Upper lobe of left lung (tissue), 6 donors: ENCODE measurements at regions not wholly inside any gene's neighbourhood (a gene's known extent, or its start where the extent isn't known, plus 50 kb on each side); places are given as distances from the start of the nearest gene placed in this dataset.

ENCODE experiments used
- ATAC-seq, 2 donors: fragments of 200-7000 bp; cut with Tn5 transposase; one replicate each; pipeline ENCODE4 v1.9.1; 2022; ENCODE audit warnings: mild to moderate bottlenecking in 2 of 2, moderate library complexity in 2 of 2; ENCODE audit not compliant: low FRiP score in 2 of 2
- DNase-seq, 2 donors: peaks; one replicate each; pipeline ENCODE4 v3.0.0-alpha.2; 2019 to 2020
- H3K27ac ChIP-seq, 4 donors: fragments of 200-600 bp; sonication (generic); one replicate each; pipeline ENCODE4 v1.5.1; 2016 to 2019
- H3K27me3 ChIP-seq, 4 donors: fragments of 200-600 bp; sonication (generic); one replicate each; pipeline ENCODE4 v1.5.1; 2017 to 2019
- H3K36me3 ChIP-seq, 4 donors: fragments of 200-600 bp; sonication (generic); one replicate each; pipeline ENCODE4 v1.5.1; 2016 to 2019
- H3K4me1 ChIP-seq, 4 donors: fragments of 200-600 bp; sonication (generic); one replicate each; pipeline ENCODE4 v1.5.1; 2018 to 2019
- H3K4me3 ChIP-seq, 4 donors: fragments of 200-600 bp; sonication (generic); one replicate each; pipeline ENCODE4 v1.5.1; 2017 to 2019; ENCODE audit warnings: mild to moderate bottlenecking in 2 of 4, moderate library complexity in 1 of 4
- H3K9me3 ChIP-seq, 4 donors: fragments of 200-600 bp; sonication (generic); one replicate each; pipeline ENCODE4 v1.5.1; 2018 to 2019
- CTCF ChIP-seq, 6 experiments: fragments of 450-650 bp in 4 of 6; fragments of 200-600 bp in 2 of 6; sonication (generic) in 2 of 6; IDR thresholded peaks; one replicate each; pipeline ENCODE4 v1.5.1; 2016 to 2019; ENCODE audit warnings: antibody characterized with exemption in 6 of 6
- EP300 ChIP-seq, 4 donors: sonication (generic); formaldehyde crosslinking; IDR thresholded peaks; one replicate each; pipeline ENCODE4 v1.5.1; 2017; ENCODE audit warnings: antibody characterized with exemption in 4 of 4, control low read depth in 2 of 4
- POLR2A ChIP-seq, 4 donors: fragments of 450-650 bp; IDR thresholded peaks; one replicate each; pipeline ENCODE4 v1.5.1; 2016 to 2017; ENCODE audit warnings: antibody characterized with exemption in 4 of 4, mild to moderate bottlenecking in 2 of 4
- POLR2AphosphoS5 ChIP-seq, 2 donors: sonication (generic); formaldehyde crosslinking; IDR thresholded peaks; one replicate each; pipeline ENCODE4 v1.5.1; 2017; ENCODE audit warnings: antibody characterized with exemption in 2 of 2
- WGBS, 2 donors: methylation state at CpG; one replicate each; pipeline ENCODE4 v1.1.5; 2017 to 2018; 5-methylcytosine and 5-hydroxymethylcytosine counted together
- donor health status: DM: no; HTN: no; CAD: no; lungs with moderate emphysema.
- donor health status: DM: no; HTN: yes; CAD: no; lungs with severe emphysema.

GRCh38 chr9:130780865-130781504 lies 54.1 kb upstream of the ABL1 start:
- peak overlapping the region; percentile 52 to 79 (median 76) for H3K27ac ChIP-seq

DNA sequence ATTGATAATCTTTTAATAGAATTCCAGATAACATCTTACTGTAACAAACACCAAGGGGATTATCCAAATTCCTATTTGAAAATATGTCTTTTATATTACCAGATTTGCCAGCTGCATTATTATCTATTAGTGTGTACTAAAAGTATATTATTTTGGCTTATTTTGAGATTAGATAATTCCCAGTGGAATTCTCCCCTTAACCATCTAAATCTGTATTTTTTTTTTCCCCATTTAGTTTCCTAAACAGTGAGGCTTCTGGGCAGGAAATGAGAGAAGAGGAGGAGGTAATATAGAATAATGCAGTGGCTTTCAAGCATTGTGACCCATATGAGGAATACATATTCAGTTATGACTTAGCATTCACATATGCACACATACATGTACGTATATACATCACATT lies 53.5 kb upstream of the ABL1 start:
- H3K27ac ChIP-seq, result peak overlapping the region in 2 of 4 donors; percentile 75 to 79
- H3K36me3 ChIP-seq, result no peaks in the 10 kb centered on the region
- H3K4me3 ChIP-seq, result no peak overlapping the region
- WGBS, 2 donors, result 90 to 100% methylated on average over 1 of the region's 1 CpG
- H3K9me3 ChIP-seq, result no peaks in the 10 kb centered on the region
- ATAC-seq (no peak), DNase-seq (no peak)
- no peak for TF ChIP-seq POLR2A (IDR thresholded peaks at IDR 0.05)
- peaks cover 0 to 29% (median 12%) of the 10 kb centered on the region in 4 donors for H3K4me1 ChIP-seq
- H3K27me3 ChIP-seq, result no peaks in the 10 kb centered on the region

More at GRCh38 chr9:130780865-130781504, 54.1 kb upstream of the ABL1 start:
- Histone ChIP-seq H3K9me3 (no peaks in the 10 kb centered on the region), H3K27me3 (no peaks in the 10 kb centered on the region), H3K4me1 (peaks cover 0 to 29% (median 12%) of the 10 kb centered on the region in 4 donors), H3K4me3 (peak overlapping the region in 2 of 4 donors; percentile 5 to 33), H3K36me3 (no peaks in the 10 kb centered on the region)
- WGBS, 2 donors, result 62 to 64% methylated on average over 9 of the region's 9 CpGs
- ATAC-seq (peak; percentile 93 to 94), DNase-seq (peak in 1 of 2 donors; percentile 69)
- peak in 1 of 4 donors; percentile 42 for TF ChIP-seq EP300 (IDR thresholded peaks at IDR 0.05)
- peak; percentile 21 to 66 for TF ChIP-seq POLR2AphosphoS5 (IDR thresholded peaks at IDR 0.05)
- peak in 1 of 4 donors; percentile 51 for TF ChIP-seq POLR2A (IDR thresholded peaks at IDR 0.05)
- TF ChIP-seq CTCF (IDR thresholded peaks at IDR 0.05), result no peak

DNA sequence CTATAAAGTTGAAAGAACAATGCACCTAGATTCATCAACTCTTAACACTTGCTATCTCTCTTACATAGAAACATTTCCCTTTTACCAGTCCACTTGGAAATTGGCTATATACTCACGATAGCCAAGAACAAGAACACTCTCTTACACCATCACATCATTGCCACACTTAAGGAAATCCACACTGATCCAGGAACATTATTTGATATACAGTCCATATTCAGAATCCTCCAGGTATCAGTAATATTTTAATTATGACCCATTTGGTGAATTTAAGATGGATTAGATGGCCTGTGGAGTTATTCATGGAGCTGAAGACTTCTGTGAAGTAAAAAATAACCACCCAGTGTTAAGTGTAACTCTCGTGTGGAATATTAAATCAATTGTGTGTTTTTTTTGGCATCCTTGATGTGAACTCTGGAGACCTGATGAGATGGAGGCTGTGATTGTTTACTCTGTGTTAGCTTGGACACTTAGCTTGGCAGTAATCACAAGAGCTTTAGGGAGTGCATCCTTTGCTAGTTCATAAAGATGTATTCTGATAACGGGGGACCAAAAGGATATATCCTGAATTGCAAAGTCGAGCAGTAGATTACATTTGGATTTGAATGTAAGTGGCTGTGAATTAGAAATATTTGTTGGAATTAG lies 52.0 kb upstream of the ABL1 start:
- Histone ChIP-seq H3K4me1 (peaks cover 0 to 29% (median 12%) of the 10 kb centered on the region in 4 donors), H3K9me3 (no peaks in the 10 kb centered on the region), H3K27me3 (no peaks in the 10 kb centered on the region), H3K36me3 (no peaks in the 10 kb centered on the region), H3K27ac (peak overlapping the region in 1 of 4 donors; percentile 27), H3K4me3 (no peak overlapping the region)
- DNase-seq, result no peak
- 47 to 67% methylated on average over 4 of the region's 4 CpGs for WGBS, 2 donors
- no peak for TF ChIP-seq EP300 (IDR thresholded peaks at IDR 0.05)
- no peak for TF ChIP-seq POLR2AphosphoS5 (IDR thresholded peaks at IDR 0.05)
- no peak for ATAC-seq

GRCh38 chr9:130785053-130785452 lies 50.0 kb upstream of the ABL1 start:
- H3K27me3 ChIP-seq, result no peaks in the 10 kb centered on the region
- TF ChIP-seq CTCF (IDR thresholded peaks at IDR 0.05), result no peak
- no peak for TF ChIP-seq POLR2AphosphoS5 (IDR thresholded peaks at IDR 0.05)
- TF ChIP-seq POLR2A (IDR thresholded peaks at IDR 0.05), result no peak
- no peak for TF ChIP-seq EP300 (IDR thresholded peaks at IDR 0.05)
- ATAC-seq, result no peak
- WGBS, 2 donors, result 92% methylated on average over 7 to 8 of the region's 8 CpGs
- no peak overlapping the region for H3K27ac ChIP-seq
- peaks cover 0 to 27% (median 9%) of the 10 kb centered on the region in 4 donors for H3K4me1 ChIP-seq
- no peak overlapping the region for H3K4me3 ChIP-seq
- peaks cover 0 to 11% (median 5%) of the 10 kb centered on the region in 4 donors for H3K9me3 ChIP-seq
- DNase-seq, result no peak
- H3K36me3 ChIP-seq, result no peaks in the 10 kb centered on the region
